Activated naive CD8-positive, alpha-beta T cell treated with anti-CD3 and anti-CD28 coated beads, Interleukin-2, amount 50 U/mL, for 24 hours (primary cell): ENCODE measurements at regions not wholly inside any gene's neighbourhood (a gene's known extent, or its start where the extent isn't known, plus 50 kb on each side); places are given as distances from the start of the nearest gene placed in this dataset.
"Not testable (repeated sequence)": the region's sequence is repeated elsewhere in the genome, so short reads cannot be mapped to it uniquely, and the experiment has no call there.

ENCODE experiments used
- ATAC-seq: fragments of 150-1000 bp; cut with Tn5 transposase; one replicate; pipeline ENCODE4 v1.10.0; 2021
- DNase-seq: peaks from one replicate; pipeline ENCODE4 v3.0.0; 2021
- H3K27ac Mint-ChIP-seq: one replicate; pipeline ENCODE4 v1.8.0; 2021; ENCODE audit warnings: mild to moderate bottlenecking, mixed read lengths
- H3K27me3 Mint-ChIP-seq: one replicate; pipeline ENCODE4 v1.8.0; 2021; ENCODE audit warnings: mixed read lengths
- H3K36me3 Mint-ChIP-seq: one replicate; pipeline ENCODE4 v1.8.0; 2021; ENCODE audit warnings: low read depth, mixed read lengths
- H3K4me1 Mint-ChIP-seq: one replicate; pipeline ENCODE4 v1.8.0; 2021; ENCODE audit warnings: mixed read lengths
- H3K4me3 Mint-ChIP-seq: one replicate; pipeline ENCODE4 v1.8.0; 2021; ENCODE audit warnings: mild to moderate bottlenecking, moderate library complexity, mixed read lengths
- H3K9me3 Mint-ChIP-seq: one replicate; pipeline ENCODE4 v1.8.0; 2021; ENCODE audit warnings: mixed read lengths

DNA sequence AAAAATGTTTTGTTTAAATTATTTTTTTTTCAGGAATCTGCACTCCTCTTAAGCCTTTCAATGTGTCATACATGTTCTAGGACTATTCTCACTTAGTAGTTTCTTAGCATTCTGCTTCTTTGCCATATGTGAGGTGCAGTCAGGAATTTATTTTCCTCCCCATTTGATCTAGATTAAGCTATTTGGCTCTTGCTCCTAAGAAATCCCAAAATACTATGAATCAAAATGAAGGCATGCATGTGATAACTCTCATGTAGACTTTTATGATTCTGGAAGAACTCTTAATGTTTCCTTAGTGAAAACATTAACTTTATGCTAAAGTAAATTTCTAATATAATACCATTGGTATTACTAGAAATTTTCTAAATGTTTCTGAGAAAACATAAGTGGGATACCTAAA is 664.5 kb downstream of the RAPGEF2 start:
- ATAC-seq (no peak), DNase-seq (no peak)
- no peaks in the 10 kb centered on the region for H3K27me3 Mint-ChIP-seq
- peaks cover 4% of the 10 kb centered on the region for H3K9me3 Mint-ChIP-seq
- H3K4me1 Mint-ChIP-seq = no peaks in the 10 kb centered on the region
- no peak overlapping the region for H3K4me3 Mint-ChIP-seq
- H3K27ac Mint-ChIP-seq = no peak overlapping the region
- no peaks in the 10 kb centered on the region for H3K36me3 Mint-ChIP-seq

DNA sequence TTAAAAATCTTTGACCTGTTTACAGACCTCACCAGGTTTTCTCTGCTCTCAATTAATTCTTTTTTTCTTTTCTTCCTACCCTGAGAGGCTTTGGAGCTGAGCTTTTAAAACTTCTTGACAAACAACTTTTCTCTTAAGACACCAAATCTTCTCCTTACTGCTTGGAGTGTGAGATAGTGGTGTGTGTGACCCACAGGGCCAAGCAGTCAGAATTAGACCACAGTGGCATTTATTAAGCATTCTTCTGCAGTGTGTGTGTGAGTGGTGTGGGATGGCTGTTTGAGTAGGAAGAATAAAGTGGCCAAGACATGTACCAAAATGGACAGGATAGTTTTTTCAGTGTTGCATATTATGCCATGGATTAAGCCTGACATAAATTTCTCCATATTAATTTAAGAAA is 665.1 kb downstream of the RAPGEF2 start:
- Mint-ChIP-seq H3K4me1 (no peaks in the 10 kb centered on the region), H3K4me3 (no peak overlapping the region), H3K36me3 (no peaks in the 10 kb centered on the region), H3K27ac (no peak overlapping the region), H3K9me3 (peaks cover 4% of the 10 kb centered on the region), H3K27me3 (no peaks in the 10 kb centered on the region)
- DNase-seq = no peak
- ATAC-seq = no peak

DNA sequence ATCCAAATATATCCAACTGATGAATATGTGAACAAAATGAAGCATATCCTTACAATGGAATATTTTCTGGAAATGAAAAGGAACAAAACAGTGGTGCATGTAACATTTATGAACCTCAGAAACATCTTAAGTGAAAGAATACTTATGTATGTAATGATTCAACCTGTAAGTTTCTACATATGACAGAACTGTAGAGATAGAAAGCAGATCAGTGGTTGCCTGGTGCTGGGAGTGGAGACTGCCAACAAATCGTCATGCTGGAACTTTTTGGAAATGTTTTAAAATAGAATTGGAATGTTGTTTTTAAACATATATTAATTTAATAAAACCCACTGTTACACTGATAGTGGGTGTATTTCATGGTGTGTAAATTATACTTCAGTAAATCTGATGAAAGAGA is 667.5 kb downstream of the RAPGEF2 start:
- H3K27me3 Mint-ChIP-seq = no peaks in the 10 kb centered on the region
- peaks cover 5% of the 10 kb centered on the region for H3K9me3 Mint-ChIP-seq
- DNase-seq (no peak), ATAC-seq (no peak)
- H3K36me3 Mint-ChIP-seq = no peaks in the 10 kb centered on the region
- H3K4me1 Mint-ChIP-seq = no peaks in the 10 kb centered on the region
- H3K27ac Mint-ChIP-seq = no peak overlapping the region
- H3K4me3 Mint-ChIP-seq = no peak overlapping the region

DNA sequence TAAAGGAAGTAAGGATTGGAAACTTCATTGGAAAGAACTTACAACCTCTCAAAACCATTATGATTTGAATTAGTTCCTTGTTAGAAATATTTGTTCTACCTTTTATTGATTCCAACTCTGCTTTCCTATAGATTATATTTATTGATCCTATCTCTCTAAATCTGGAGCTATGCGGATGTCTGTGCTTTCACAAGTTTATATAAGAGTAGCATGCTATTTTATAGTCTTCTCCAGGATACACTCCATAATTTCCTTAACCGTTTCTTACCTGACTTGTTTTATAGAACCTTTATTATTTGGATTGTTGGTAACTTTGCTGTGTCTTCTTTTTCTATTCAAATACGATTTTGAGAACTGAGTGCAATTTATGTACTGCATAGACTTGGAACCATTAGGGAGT is 668.1 kb downstream of the RAPGEF2 start:
- Mint-ChIP-seq H3K4me3 (no peak overlapping the region), H3K36me3 (no peaks in the 10 kb centered on the region), H3K27me3 (no peaks in the 10 kb centered on the region), H3K27ac (no peak overlapping the region), H3K4me1 (no peaks in the 10 kb centered on the region), H3K9me3 (peaks cover 5% of the 10 kb centered on the region)
- DNase-seq = no peak
- no peak for ATAC-seq

DNA sequence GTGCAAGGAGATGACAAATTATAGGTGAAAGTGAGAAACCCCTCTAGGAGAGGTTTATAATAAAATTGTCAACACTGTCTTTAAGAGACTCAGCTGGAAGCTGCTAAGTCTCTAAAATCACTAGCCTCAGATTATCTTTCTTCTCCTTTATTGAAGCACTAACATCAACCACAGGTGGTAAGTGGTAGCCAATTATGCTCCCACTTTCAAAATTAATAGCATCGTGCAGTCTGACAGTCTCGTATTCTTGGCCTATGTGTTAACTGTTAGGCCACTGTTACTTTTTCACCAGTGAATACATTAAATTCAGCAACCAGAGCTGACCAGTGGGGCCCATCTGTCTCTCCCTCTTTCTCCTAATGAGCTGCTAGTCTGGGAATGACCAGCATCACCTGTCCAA is 674.1 kb downstream of the RAPGEF2 start:
- no peak for ATAC-seq
- H3K27ac Mint-ChIP-seq = no peak overlapping the region

DNA sequence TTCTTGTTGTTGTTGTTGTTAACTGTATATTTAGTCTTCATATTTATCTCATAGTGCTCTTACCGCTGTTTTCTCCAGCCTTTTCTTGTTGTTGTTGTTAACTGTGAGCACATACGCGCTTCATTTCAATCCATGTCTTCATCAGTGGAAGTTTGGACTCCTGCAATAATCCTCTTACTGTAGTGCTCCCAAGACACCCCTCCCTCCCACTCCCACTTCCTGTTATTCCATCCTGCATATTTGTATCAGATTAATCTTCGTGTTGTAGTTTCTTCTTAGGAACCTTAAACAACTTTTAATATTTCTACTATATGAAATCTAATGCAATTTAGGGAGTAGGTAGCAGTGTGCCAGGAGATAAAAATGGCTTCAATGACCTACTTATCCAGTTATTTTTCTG is 674.8 kb downstream of the RAPGEF2 start:
- H3K4me3 Mint-ChIP-seq = no peak overlapping the region
- H3K9me3 Mint-ChIP-seq = peaks cover 5% of the 10 kb centered on the region
- no peak for ATAC-seq
- H3K4me1 Mint-ChIP-seq = no peaks in the 10 kb centered on the region
- H3K27me3 Mint-ChIP-seq = no peaks in the 10 kb centered on the region
- DNase-seq = no peak
- no peak overlapping the region for H3K27ac Mint-ChIP-seq
- H3K36me3 Mint-ChIP-seq = no peaks in the 10 kb centered on the region

More for the DNA sequence above, 674.1 kb downstream of the RAPGEF2 start:
- Mint-ChIP-seq H3K4me1 (no peaks in the 10 kb centered on the region), H3K4me3 (no peak overlapping the region), H3K9me3 (peaks cover 5% of the 10 kb centered on the region), H3K36me3 (no peaks in the 10 kb centered on the region), H3K27me3 (no peaks in the 10 kb centered on the region)
- DNase-seq = no peak

DNA sequence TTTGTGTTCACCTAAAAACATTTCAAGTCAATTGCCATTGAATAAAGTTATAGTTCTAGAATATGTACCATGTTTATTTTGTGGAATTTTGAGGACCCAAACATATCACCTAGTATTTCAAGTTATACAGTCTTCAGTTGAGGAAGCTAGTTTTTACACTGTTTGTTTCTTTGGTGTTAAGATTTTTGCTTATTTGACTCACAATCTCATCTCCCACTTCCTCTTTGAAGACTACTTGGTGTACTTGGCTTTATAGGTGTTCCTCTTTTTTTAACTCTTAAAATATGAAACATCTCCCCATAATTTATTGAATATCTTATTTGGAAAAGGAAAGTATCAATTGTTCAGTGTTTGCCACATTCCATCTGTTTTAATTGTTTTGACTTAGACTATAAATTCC is 675.4 kb downstream of the RAPGEF2 start:
- H3K36me3 Mint-ChIP-seq = no peaks in the 10 kb centered on the region
- H3K27me3 Mint-ChIP-seq = no peaks in the 10 kb centered on the region
- H3K27ac Mint-ChIP-seq = no peak overlapping the region
- DNase-seq (no peak), ATAC-seq (no peak)
- H3K4me1 Mint-ChIP-seq = no peaks in the 10 kb centered on the region
- H3K9me3 Mint-ChIP-seq = peaks cover 5% of the 10 kb centered on the region
- H3K4me3 Mint-ChIP-seq = no peak overlapping the region

DNA sequence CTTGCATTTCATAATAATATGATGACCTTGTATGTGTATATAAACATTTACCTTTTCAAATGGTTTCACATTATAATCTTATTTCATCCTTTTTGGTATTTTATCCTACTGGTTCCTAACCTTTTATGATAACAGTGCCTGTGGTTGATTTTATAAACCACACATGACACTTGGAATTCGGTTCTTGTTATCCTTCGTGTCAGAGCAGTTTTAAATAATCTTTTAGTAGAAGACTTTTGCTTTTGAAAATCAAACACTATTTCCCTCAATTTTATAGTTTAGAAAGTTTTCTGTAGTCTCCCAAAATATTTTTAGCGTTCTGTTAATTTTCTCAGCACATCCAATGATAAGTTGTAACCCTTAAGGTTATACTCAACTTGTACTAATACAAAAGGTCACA is 676.8 kb downstream of the RAPGEF2 start:
- H3K4me1 Mint-ChIP-seq = no peaks in the 10 kb centered on the region
- ATAC-seq = no peak
- H3K9me3 Mint-ChIP-seq = no peaks in the 10 kb centered on the region
- H3K27me3 Mint-ChIP-seq = no peaks in the 10 kb centered on the region
- no peaks in the 10 kb centered on the region for H3K36me3 Mint-ChIP-seq
- DNase-seq = no peak
- no peak overlapping the region for H3K27ac Mint-ChIP-seq
- no peak overlapping the region for H3K4me3 Mint-ChIP-seq

DNA sequence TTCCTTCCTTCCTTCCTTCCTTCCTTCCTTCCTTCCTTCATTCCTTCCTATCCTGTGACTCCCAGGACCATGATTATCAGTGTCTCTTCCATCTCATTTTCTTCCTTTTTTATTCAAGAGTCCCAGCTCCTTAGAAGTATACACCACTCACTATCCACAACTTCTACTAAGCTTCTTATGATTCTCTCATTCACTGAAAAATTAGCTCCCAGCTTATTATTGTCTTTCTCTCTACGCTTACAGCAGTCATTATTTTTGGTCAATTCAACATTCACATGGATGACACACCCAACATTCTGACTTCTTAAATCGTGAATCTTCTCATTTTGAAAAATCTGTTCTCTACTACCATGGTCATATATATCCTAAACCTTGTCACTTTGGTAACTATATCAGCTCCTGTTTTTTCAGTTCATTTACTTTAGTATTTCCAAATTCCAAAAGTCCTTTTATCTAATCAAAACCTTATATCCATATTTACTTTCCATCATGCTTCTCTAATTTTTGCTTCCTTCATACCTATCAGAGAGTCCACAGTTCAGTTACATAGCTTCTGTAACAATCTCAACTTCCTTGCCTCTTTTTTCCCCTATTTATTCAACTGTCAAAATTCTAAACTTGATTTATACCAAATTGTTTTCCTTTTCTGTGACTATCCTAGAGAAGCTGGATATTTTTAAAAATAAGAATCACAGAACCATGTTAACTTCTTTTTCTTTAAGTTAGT is 677.5 kb downstream of the RAPGEF2 start:
- no peak for ATAC-seq
- no peak for DNase-seq
- Mint-ChIP-seq H3K27me3 (no peaks in the 10 kb centered on the region), H3K9me3 (no peaks in the 10 kb centered on the region), H3K27ac (no peak overlapping the region), H3K36me3 (no peaks in the 10 kb centered on the region), H3K4me3 (no peak overlapping the region), H3K4me1 (no peaks in the 10 kb centered on the region)

DNA sequence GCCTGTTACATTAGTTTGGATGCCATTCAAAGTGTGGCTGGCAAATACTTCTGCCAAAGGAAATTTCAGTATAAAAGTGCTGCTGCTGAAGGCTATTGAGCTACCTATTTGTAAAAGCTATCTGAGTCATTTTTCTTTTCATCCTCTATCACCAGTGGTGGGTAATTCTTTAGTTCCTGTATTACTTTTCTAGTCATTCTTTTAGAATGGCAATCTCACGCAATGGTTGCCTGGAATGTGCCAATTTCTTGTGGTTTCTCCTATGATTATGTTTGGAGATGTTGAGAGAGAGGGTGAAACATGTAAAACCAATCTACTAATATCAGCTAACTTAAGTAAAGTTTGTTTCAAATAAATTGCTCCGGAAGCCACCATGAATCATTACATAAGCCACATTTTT is 685.0 kb downstream of the RAPGEF2 start:
- Mint-ChIP-seq H3K9me3 (peaks cover 6% of the 10 kb centered on the region), H3K27ac (no peak overlapping the region), H3K27me3 (no peaks in the 10 kb centered on the region), H3K4me3 (no peak overlapping the region), H3K4me1 (no peaks in the 10 kb centered on the region), H3K36me3 (no peaks in the 10 kb centered on the region)
- ATAC-seq = no peak
- DNase-seq = no peak

DNA sequence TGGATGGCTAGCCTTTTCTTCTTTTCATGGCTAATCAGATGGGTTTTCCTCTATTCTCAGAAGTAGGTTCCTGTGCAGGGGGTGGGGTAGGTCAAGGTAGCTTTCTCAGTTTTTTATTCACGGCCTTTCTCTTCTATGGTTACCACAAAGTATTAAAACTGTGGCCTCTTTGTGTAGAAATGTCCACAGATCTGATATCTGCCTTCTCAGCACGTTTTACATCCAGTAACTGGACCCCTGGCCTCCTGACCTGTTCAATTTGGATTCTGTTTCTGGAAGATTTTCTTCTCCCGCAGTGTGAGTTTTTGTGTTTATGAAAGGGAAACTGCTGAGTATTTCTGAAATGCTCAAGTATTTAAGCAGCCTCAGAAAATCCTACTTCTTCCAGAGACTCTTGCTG is 688.5 kb downstream of the RAPGEF2 start:
- Mint-ChIP-seq H3K36me3 (no peaks in the 10 kb centered on the region), H3K4me3 (no peak overlapping the region), H3K4me1 (no peaks in the 10 kb centered on the region), H3K27ac (no peak overlapping the region), H3K27me3 (no peaks in the 10 kb centered on the region), H3K9me3 (peaks cover 8% of the 10 kb centered on the region)
- DNase-seq (no peak), ATAC-seq (no peak)

DNA sequence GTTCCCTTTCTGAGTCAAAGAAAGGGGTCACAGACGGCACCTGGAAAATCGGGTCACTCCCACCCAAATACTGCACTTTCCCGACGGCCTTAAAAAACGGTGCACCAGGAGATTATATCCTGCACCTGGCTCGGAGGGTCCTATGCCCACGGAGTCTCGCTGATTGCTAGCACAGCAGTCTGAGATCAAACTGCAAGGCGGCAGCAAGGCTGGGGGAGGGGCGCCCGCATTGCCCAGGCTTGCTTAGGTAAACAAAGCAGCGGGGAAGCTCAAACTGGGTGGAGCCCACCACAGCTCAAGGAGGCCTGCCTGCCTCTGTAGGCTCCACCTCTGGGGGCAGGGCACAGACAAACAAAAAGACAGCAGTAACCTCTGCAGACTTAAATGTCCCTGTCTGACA is 701.7 kb downstream of the RAPGEF2 start:
- H3K4me1 Mint-ChIP-seq, H3K9me3 Mint-ChIP-seq: not testable (repeated sequence)

DNA sequence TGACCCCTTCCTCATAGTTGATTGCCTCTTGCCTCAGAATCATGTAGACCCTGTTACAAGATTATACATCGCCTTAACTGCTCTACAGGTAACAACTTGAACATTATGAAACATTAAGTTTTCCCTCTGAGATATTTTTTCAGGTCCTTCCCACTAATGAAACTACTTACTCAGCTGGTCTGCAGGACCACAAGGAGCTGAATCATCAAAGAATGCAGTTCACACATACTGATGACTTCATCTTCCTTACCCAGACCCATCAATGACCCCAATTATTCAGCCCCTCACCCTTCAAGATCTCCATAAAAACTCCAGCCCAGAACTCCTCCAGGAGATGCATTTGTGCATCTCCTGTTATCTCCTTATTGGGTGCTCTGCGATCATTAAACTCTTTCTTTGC is 720.9 kb downstream of the RAPGEF2 start:
- no peaks in the 10 kb centered on the region for H3K4me1 Mint-ChIP-seq
- DNase-seq = no peak
- no peak overlapping the region for H3K4me3 Mint-ChIP-seq
- no peaks in the 10 kb centered on the region for H3K36me3 Mint-ChIP-seq
- ATAC-seq = no peak
- no peaks in the 10 kb centered on the region for H3K27me3 Mint-ChIP-seq
- no peak overlapping the region for H3K27ac Mint-ChIP-seq
- peaks cover 10% of the 10 kb centered on the region for H3K9me3 Mint-ChIP-seq

More for the DNA sequence above, 701.7 kb downstream of the RAPGEF2 start:
- not testable (repeated sequence) for H3K4me3 Mint-ChIP-seq, DNase-seq, H3K36me3 Mint-ChIP-seq, ATAC-seq, H3K27me3 Mint-ChIP-seq, H3K27ac Mint-ChIP-seq

DNA sequence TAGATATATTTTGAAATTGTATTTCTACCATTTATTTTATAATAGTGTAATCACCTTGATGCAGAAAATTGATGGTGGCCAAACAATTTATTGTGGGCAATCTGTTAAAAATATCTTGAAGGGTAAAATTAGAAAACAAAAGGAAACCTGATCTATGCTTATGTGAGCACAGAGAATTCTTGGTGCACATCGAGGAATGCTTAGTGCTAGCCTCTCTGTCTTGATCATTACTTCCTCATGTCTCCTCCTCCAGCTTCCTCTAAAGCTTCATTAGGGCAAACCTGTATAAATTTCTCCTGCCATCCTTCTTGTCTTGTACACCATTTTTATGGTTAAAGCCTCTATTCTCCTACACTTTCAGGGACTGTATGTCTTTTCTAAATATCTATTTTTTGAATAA is 725.8 kb downstream of the RAPGEF2 start:
- no peak overlapping the region for H3K4me3 Mint-ChIP-seq
- DNase-seq (no peak), ATAC-seq (no peak)
- no peak overlapping the region for H3K27ac Mint-ChIP-seq
- no peaks in the 10 kb centered on the region for H3K27me3 Mint-ChIP-seq
- peaks cover 31% of the 10 kb centered on the region for H3K9me3 Mint-ChIP-seq
- H3K36me3 Mint-ChIP-seq = no peaks in the 10 kb centered on the region
- H3K4me1 Mint-ChIP-seq = no peaks in the 10 kb centered on the region

DNA sequence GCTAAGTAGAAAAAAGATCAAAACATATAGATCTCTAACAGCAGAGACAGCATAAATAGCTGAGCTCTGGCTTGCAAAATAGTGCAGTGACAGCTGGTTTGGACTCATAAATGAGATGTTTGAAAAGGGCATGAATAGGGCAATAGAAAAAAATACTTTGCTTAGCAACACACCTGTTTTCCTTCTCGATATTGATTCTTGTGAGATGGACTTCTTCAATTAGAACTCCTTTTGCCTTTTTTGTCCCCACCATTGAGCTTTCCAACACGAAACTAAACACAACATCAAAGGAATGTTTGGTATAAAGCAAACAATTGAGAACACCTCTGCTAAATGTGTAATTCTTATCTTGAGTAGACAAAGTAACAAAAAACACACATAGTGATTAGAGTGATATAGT is 726.3 kb downstream of the RAPGEF2 start:
- Mint-ChIP-seq H3K27me3 (no peaks in the 10 kb centered on the region), H3K4me3 (no peak overlapping the region), H3K27ac (no peak overlapping the region), H3K4me1 (no peaks in the 10 kb centered on the region), H3K36me3 (no peaks in the 10 kb centered on the region), H3K9me3 (peaks cover 35% of the 10 kb centered on the region)
- ATAC-seq = no peak
- no peak for DNase-seq

DNA sequence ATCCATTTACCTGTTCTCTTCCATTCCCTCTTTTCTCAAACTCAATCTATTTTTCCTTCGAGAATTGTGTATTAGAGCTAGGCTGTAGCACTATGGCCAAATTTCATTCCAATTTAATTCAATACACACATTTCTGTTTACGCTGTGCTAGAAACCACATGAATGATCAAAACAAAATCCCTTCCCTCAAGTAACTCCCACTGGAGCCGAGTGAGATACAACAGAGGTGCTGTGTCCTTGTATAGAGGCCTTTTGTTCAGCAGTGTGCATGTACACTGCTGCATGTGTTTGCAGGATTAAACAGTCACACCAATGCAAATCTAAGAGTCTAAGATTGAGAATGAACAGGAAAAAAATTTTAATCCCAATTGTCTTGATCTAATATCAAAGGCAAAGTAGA is 734.2 kb downstream of the RAPGEF2 start:
- Mint-ChIP-seq H3K27me3 (no peaks in the 10 kb centered on the region), H3K36me3 (no peaks in the 10 kb centered on the region), H3K9me3 (peaks cover 20% of the 10 kb centered on the region), H3K4me1 (no peaks in the 10 kb centered on the region), H3K27ac (no peak overlapping the region), H3K4me3 (no peak overlapping the region)
- DNase-seq = no peak
- ATAC-seq = no peak
